Hematopoietic multipotent progenitor cell treated with erythropoietin and hydrocortisone succinate and interleukin-3 and kit ligand, for 17 days (in vitro differentiated cells): ENCODE measurements at regions not wholly inside any gene's neighbourhood (a gene's known extent, or its start where the extent isn't known, plus 50 kb on each side); places are given as distances from the start of the nearest gene placed in this dataset.
"Not testable (repeated sequence)": the region's sequence is repeated elsewhere in the genome, so short reads cannot be mapped to it uniquely, and the experiment has no call there.

ENCODE experiments used
- DNase-seq: peaks from one replicate; pipeline ENCODE4 v3.0.0-alpha.2; 2015; ENCODE audit warnings: low spot score

GRCh38 chr20:51305316-51306052 is 237.0 kb downstream of the NFATC2 start:
- DNase-seq, result no peak

DNA sequence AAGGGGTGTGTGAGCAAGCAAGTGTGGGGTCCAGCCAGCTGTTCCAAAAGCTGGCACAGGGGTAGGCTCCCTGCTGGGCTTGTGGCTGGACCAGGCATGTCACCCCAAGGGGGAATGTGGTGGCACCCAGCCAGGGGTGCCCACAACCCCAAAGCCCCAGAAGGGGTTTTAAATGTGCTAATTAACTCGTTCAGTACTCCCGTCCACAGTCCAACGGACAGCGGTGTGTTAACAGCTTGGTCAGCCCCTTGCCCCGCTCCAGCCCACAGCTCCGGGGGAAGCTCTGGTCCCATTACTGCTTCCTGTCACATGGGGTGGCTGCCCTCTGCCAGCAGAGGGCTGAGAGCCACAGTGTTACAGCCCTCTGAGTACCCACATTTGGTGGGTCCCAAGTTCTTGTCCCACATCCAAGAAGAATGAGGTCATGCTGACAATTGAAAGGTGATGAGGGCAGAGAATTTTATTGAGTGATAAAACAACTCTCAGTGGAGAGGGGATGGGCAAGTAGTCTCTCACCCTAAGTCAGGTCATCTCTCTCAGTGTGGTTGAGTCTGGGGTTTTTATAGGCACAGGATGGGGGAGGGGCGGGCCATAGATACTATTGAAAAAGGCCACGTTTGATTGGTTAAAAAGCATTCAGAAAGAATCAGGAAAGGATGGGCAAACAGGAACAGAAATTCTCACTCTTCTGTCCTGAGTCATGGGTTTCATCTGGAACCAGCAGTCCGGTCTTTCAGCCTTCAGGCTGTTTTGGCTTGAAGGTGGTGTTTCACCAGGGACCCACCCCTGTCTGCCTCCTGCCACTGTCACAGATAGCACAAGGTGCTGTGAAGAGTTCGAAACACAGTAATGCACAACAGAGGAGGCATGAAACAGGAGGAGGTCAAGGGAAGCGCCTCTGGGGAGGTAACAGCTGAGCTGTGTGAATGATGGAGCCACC is 238.5 kb downstream of the NFATC2 start:
- no peak for DNase-seq

DNA sequence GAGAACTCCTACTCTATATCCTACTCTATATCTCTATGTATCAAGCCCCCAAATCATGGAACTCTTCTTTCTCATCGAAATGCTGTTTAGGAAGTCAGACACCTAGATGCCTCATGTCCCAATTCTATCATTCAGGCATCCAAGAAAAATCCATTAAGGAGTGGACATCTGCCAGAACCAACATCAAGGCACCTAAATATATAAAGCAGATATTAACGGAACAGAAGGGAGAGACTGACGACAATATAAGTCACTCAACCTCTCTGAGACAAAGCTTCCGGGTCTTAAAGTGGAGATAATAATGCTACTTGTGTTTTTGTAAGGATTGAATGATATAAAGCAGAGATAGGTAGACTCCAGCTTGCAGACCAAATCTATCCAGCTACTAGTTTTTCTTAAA is 241.5 kb downstream of the NFATC2 start:
- DNase-seq, result no peak

GRCh38 chr20:51300104-51300503 is 242.4 kb downstream of the NFATC2 start:
- DNase-seq, result no peak

GRCh38 chr20:51299413-51299812 is 243.1 kb downstream of the NFATC2 start:
- DNase-seq, result no peak

GRCh38 chr20:51298141-51298749 is 244.3 kb downstream of the NFATC2 start:
- DNase-seq, result no peak

- no peak for DNase-seq
Measured at GRCh38 chr20:51287628-51288413, 254.7 kb downstream of the NFATC2 start.

DNA sequence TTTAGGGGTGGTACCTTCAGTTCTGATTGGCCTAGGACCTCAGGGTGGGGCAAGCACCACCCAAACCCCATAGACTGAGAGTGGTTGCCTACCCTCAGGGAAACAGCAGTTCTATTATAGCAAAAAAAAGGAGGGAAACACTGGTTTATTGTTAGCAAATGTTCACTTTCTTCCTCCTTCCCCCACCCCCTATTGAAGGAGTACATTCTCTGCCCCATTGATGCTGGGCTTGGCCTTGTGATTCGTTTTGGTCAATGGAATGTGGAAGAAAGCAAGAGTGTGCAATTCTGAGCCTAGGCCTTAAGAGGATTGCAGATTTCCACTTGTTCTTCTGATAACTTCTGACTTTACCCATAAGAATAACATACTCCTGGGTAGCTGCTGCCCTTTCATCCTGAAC is 255.8 kb downstream of the NFATC2 start:
- DNase-seq, result no peak

- no peak for DNase-seq
Measured at GRCh38 chr20:51285684-51286083, 256.8 kb downstream of the NFATC2 start.

GRCh38 chr20:51284871-51285270 is 257.6 kb downstream of the NFATC2 start:
- DNase-seq, result no peak

DNA sequence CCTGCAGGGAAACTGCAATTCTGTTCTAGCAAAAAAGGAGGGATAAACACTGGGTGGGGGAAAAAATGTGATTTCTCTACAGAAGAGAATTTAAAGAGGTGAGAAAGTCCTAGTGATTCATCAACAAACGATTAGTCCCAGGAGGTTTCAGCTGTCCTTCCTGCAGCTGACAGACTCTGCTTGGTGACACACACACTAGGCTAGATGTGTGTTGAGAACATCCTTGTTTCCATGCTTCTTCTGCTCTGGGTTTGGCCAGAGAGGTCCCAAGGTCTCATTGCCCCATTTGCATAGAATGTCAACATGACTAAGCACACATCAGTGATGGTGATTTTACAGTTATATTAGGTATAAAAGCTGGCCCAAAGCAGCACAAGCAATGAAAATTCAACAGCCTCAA is 258.3 kb downstream of the NFATC2 start:
- no peak for DNase-seq

GRCh38 chr20:51281521-51281920 is 258.6 kb upstream of the KCNG1 start:
- no peak for DNase-seq

GRCh38 chr20:51280047-51280446 is 257.1 kb upstream of the KCNG1 start:
- DNase-seq, result no peak

- DNase-seq, result no peak
Measured at GRCh38 chr20:51277961-51278360, 255.1 kb upstream of the KCNG1 start.

DNA sequence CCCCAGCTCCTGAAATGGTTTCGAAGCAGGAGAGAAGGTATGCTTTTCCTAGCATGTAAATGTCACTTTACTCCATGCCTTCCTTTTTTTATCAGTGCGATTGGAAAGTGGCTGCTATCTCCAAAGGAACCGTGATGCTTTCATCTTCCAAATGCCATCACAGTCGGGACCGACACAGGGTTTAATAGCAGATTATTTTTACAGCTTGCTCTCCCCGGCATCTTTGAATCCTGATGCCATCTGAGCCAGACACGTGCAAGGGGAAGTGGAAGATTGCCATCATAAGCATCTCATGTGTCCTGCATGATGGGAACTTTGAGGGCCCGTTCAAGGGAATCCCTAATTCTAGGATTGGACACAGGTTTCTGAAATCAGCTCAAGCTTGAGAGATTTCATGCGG is 253.4 kb upstream of the KCNG1 start:
- DNase-seq, result no peak

- DNase-seq, result no peak
Measured at GRCh38 chr20:51275826-51276225, 252.9 kb upstream of the KCNG1 start.

DNA sequence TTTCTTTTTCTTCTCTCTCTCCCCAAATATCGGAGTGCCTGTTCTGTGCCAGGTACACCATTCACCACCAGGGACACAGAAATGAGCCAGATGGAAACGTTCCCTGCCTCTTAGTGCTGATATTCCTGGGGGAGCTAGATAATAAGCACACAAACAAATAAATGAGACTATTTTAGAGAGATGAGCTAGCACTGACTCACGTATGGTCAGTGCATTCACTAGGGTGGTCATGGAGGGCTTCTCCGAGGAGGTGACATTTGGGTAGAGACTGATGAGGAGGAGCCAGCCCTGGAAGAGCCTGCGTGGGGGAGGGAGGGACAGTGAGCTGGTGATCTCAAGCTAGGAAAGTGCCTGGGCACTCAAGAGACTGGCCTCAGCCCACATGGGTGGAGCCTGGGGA is 252.3 kb upstream of the KCNG1 start:
- no peak for DNase-seq

DNA sequence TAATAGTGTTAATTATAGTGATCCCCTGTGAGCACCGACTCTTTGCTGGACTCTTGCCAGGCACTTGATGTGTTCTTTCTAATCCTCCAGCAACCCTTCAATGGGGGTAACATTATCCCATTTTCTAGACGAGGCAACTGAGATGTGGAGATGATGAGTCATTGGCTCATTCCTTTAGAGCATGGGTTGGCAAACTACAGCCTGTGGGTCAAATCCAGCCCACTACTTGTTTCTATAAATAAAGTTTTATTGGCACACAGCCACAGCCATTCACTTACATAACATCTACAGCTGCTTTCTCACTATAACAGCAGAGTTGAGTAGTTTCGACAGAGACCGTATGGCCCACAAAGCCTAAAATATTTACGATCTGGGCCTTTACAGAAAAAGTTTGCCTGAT is 249.5 kb upstream of the KCNG1 start:
- no peak for DNase-seq

DNA sequence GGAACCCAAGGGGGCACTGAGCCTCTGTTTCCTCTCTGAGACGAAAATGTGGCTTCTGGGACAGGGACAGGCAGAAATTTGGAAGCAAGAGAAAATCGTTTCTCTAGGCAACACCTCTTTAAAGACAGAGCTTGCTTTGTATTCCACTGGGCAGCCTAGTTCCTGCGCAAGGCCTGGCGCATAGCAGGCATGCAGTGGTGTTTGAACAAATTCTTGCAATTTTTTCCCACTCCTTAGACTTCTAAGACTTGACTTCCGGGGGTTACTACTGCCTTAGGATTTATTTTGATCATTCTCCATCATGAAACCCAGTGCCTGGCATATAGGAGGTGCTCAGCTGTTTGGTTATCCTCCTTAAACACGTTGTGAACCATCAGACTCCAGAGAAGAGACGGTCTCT is 249.0 kb upstream of the KCNG1 start:
- no peak for DNase-seq

GRCh38 chr20:51271289-51271688 is 248.4 kb upstream of the KCNG1 start:
- not testable (repeated sequence) for DNase-seq

DNA sequence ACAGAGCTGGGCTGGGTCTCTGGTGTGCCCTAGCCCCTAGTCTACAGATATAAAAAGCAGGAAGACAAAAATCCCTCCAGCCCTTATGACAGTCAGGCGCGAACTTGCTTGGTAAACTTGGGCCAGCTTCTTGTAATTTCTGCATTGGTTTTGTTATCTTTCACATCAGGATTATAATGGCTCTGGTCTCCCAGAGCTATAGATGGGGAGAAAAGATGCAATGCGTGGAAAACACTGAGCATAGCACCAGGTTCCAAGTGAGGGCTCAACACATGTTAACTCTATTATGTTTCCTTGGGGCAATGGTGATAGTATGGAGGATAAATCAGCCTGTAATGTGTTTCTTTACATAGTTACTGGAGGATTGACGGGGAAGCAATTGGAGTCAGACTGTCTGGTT is 246.8 kb upstream of the KCNG1 start:
- no peak for DNase-seq

DNA sequence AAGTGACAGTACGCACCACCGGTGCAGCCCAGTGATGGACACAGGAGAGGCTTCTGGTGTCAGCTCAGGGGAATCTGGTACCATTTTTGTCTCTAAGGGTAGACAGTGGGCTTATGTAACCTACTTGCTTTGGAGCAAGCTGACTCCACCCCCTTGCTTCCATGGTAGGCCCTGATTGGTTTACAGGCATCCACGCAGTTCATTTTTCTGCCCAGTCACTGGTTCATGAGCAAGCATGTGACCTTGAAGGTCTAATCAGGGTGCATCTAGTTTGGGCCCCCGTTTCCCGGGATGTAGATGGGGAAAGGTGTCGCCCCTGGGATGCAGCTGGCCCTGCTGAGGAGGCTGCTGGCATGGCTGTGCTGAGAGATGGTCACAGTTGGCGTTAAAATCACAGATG is 244.8 kb upstream of the KCNG1 start:
- DNase-seq, result no peak
